HG02970 (cell line): ENCODE measurements at regions not wholly inside any gene's neighbourhood (a gene's known extent, or its start where the extent isn't known, plus 50 kb on each side); places are given as distances from the start of the nearest gene placed in this dataset.
"Not testable (repeated sequence)": the region's sequence is repeated elsewhere in the genome, so short reads cannot be mapped to it uniquely, and the experiment has no call there.

Experiments
- ATAC-seq: cut with Tn5 transposase; IDR thresholded peaks from one replicate; pipeline ENCODE4 v1.9.1; 2021; ENCODE audit warnings: mild to moderate bottlenecking, moderate library complexity, moderate number of reproducible peaks; ENCODE audit not compliant: unreplicated experiment, low FRiP score

DNA sequence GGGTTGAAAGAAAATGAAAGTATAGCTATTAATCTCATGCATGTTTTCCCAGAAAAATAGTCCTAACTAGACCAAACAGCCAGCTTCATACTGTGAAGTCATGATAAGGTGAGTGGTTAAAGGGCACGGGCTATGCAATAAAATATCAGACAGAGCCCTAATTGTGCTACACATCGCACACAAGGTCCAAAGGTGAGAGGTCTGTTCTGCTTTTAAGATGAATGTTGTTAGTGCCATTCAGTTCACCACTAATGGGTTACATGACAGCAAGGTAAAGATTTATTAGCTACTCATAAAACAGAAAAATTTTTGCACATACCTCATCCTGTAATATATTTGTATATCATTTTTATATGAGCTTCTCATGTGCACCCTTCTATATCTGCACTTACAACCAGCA, 105.0 kb upstream of the STK17B start:
- no peak for ATAC-seq

DNA sequence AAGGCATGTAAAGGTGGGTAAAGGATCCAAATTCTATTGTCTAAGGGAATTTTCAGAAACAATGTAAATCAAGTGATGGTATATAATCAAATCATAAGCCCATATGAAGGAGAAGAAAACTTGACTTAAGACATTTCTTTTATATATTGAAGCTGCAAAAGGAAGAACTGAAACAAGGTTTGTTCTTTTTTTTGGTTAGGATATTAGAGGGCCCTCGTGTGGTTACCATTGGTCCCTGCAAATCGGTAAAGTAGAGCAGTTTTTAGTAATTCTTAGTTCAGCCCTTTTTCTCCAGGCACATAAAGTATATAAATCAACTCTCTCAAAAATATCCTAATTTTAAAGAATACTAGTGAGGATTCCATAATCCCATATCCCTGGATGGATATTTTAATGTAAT, 105.6 kb upstream of the STK17B start:
- ATAC-seq = no peak

DNA sequence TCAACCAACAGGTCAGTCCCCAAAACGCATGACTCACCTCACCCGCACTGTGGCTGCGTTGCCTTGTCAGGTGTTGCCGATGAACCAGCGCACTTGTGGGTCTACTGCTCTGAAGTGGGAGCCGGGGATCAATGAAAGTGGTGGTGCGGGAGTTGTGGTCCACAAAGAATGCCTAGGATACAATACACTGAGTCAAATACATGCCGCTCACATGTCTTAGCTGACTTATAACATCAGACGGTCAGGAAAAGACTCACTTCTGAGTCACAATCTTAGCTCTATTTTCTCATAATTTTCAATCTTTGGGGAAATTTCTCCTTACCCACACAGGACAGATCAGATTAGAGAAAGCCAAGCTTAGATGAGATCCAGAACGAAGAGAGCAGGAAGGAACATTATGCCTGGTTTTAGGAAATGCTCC, 107.1 kb upstream of the STK17B start:
- ATAC-seq = no peak

DNA sequence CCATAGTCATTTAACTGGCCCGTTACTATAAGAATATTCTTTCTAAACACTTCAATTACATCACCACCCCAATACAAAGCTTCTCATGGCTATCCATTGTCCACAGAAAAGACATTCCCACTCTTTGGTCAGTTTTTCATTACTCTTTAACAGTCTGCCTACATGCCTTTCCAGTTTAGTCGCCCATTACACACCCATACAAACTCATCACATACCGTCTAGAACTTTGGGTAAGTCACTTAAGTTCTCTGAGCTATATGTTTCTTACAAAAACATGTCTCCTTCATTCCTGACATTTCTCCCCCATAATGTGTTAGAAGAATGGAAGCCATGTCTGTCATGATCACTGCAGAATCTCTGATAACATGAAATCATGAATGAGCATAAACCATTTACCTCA, 108.2 kb upstream of the STK17B start:
- no peak for ATAC-seq

DNA sequence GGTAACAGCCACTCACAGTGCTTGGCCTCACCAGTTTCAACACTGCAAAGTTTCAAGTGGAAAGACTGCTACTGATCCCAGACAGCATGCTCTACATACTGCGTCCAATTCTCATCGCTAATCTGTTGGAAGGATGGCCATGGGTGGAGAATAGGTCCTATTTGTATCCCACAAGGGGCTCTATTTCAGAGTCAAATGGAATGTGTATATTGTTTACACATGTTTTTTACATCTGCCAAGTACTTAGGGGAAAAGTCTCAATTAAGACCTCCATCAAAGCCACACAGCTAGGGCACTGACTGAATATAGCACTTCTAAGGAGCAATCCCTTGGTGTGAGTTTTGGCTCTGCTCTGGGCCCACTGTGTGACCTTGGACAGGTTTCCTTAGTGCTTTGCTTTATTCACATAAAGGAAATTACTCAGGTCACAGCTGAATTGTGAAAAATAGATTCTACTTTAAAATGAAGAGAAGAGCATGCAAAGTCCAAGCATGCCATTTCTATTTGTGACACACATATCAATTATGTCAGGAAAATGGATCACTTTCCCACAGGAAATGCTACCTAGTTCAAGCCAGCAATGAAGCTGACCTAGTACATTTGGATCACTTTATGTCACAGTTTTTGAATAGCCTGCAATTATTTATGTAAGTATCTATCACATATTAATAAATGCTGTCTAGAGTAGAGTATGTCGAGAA, 112.9 kb upstream of the STK17B start:
- no peak for ATAC-seq

DNA sequence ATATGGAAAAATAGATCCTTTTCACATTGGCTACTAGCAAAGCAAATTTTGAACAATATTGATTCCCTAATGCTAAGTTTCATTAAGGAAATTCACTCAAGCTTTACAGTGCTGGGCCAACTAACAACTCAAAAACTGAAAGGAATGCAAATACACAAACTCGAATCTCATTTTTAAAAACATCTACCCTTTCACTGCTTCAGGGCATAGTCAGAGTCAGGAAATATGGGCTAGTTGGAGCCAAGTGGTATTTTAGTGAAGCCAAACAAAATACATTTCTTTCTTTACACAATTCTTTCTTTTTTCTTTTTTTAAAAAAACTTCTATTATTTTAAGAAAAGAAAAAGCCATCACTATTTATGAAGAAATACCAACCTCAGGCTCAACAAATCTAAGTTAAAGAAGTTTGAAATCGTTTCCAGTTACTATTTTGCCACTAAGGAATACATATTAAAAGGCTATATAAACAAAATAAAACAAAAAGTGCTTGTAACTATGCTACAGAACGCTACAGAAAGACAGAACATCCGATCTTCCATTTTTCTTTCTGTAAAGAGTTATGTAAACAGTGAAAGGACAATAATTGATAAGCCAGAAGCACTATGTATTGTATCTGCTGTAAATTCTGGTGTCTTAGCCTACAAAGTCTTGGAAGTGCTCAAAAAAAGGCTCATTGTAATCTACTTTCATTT, 113.6 kb upstream of the STK17B start:
- ATAC-seq = no peak

DNA sequence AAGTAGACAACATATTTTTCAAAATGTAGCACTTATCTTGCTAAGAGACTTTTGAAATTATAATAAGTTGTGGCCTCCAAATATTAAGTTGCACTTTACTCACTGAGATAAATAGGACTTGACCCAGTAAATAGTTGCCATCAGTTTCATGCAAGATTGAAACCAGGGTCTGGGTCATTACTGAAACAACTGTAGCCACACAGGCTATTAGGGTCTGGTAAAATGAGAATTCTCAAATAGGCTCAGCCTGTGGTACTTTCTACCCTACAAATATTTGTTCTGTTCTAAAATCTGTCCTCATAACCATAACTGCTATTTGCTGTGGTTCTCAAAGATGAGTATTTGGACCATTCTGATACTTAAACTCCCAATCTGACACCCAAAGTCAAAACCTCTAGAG, 115.4 kb upstream of the STK17B start:
- ATAC-seq = no peak

DNA sequence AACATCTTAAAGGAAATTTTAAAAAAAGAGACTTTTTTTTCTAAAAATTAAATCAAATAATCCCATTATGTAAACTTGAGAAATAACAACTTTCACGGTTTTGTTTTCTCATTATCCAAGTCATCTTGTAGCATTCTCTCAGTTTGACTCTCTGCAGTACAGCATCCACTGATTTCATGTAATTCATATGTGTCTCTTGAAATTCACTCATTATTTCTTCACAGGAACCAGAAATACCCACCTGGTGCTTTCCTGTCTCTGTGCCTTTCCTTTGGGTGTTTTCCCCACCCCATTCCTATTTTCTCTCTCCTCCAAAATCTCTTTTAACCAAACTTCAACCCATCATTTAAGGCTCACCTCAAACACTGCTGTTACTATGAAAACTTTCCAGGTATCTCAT, 116.1 kb upstream of the STK17B start:
- ATAC-seq = no peak

DNA sequence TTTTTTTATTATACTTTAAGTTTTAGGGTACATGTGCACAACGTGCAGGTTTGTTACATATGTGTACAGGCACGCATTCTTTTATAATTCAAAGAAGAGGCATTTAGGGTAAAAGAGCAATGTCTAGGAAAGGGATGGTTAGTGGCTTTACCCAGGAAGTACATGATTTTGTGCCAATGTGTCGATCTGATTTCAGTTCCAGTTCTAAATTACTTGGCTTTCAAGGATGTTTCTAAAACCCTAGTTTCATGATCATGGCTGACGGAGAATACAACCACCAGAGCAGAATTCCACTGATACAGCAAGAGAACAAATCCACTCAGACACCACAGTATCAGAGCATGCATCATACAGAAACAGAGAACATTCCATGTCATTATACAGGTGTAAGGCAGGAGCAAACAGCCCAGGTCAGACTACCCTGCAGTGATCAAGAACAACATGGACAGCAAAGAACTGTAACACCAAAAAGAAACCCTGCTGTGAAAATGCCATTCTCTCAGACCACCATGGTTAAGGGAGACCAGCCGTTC, 116.7 kb upstream of the STK17B start:
- ATAC-seq = no peak

DNA sequence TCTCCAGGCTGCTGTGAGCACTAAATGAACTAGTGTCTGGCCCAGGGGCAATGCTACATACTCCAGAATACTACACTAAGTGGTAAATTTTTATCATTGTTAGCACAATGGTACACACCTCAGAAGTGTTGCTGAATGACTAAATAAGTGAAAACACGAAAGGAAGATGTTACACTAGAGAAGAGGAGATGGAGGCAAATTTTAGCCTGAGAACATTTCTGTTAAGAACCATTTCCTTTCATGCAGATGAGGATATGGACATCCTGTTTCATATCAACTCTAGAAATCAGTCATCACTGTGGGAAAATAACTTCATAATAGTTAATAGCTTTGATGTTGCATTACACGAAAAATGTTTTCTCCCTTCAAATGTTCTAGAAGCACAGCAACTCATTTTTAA, 117.6 kb upstream of the STK17B start:
- no peak for ATAC-seq

DNA sequence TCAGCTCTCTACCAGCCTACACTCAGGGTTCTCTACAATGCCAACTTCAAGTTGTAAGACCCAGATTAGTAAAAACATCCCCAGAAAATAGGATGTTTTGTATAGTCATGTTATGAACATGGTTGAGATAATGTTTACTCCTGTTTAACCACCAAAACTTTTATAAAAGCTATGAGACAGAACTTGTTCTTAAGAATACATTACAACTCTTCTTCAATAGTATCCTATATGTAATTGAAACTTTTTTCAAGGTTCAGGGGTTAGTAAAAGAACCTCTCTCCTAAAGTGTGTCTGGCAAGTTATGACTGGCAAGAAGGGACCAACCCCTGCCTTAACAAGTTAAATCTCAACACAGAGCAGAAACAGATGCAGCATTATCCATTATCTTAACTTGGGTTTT, 118.8 kb upstream of the STK17B start:
- no peak for ATAC-seq

DNA sequence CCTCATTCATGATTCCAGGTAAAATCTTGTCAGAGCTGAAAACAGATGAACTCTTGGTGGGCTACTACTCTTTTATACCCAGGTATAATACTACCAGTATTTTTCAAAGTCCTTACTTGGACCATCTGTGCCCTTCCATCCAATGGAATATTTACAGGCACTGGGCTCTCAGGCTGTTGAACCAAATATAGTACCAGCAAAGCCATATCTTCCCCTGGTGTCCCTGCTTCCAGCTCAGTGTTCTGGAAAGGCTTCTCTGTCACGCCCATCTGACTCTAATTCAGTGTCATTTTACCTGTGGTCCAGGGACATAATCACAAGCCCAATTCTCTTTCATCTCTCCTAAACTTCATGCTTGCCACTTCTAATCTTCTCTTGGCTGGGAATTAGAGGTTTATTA, 119.2 kb upstream of the STK17B start:
- no peak for ATAC-seq

DNA sequence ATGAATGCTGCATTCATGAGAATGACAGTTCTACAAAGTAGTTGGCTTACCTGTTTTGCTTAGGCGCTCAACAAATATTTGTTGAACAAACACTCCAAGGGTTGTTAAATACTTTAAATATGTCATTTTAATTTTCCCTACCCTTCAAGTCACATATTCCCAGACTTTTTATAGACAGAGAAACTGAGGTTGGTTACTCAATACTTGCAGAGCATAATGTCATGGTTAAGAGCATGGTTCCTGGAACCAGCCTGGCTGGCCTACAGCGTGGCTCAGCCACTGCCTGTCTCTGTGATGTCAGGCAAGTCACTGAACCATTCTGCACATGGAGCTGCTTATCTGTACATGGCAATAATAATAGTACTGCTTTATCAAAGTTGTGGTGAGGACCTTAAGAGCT, 120.0 kb upstream of the STK17B start:
- no peak for ATAC-seq

DNA sequence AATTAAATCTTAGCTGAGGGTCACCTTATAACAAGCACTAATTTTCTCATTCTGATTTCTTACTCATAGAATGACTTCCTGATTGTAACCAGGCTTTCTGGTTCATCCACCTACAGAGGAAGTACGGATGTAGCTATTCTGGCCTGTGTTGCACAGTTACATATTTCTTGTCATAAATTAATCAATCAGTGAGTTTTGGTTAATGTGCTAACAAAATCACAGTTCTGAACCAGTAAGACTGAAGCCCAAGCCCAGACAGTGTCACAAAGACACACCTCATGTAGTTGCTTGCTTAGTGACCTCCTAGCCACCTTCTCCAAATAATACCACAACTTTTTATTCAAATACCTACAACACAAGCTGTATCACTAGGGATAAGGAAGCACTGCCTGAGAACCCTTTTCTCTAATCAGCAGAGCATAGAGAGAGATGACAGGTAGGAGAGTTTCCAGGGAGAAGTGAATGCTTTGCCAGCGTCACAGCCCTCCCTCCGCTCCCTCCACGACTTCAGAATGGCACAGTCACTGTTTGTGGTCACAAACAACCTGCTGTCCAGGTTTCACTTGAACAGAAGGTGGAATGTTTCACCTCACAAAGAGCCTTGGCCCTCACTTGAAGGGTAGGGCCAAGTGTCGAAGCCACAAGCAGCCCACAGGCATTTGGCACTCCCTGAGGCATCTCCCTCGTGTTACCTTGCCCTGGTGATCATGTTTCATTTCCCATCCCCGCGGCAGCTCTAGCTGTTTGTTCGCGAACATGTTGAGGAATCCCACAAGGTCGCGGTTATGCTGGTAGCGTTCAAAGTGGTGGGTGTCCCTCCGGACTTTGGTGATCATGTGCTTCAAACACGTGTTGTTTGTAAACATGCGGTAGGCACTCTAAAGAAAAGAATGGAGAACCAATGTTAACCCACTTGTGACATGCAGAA, 120.8 kb upstream of the STK17B start:
- no peak for ATAC-seq

DNA sequence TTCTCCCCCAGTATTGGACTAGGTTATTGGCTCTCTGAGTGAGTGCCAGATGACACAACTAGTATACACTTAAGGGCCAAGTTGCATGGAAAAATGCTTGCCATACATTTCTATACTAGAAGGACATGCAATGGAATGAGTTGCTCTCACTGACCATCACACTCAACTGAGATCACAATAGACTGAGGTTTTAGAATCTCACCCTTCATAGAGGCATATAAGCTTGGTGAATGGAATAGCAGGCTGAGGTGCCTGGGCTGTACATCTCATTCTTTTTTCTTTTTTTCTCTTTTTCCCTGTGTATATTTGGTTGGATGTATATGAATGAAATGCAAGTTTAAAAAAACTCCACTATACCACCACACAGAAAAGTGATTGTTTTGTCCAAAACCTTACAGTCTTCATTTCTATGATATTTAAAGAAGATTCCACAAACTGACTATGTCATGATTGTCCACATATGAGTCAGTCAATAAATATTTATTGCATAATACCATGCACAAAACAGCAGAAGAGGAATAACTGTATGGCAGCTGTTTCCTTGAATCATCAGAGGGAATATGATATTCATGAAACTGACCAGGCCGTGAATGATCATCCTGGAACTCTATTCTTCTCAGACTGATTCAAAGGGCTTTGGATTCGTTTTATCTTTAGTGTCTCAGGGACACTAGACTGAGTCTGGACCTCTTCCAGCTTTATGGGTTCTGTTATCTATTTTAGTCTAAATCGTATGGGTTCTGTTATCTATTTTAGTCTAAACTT, 122.6 kb upstream of the STK17B start:
- ATAC-seq = no peak

DNA sequence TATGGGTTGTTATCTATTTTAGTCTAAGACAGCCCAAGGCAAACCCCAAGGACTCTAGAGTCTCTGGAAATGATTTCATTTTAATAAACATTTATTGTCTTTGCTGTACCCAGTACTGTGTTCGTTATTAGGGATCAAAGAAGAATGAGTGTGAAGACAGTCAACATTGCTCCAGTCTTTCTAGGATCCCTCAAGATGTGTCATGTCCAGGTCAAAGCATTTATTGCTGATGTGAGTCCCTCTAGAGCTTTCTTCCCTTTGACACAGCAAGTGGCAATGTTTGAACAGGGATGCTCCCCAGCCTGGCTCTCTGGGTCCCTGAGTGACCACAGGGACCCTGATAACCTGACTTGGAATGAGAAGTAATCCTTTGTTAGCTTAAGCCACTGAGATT, 123.1 kb upstream of the STK17B start:
- no peak for ATAC-seq

DNA sequence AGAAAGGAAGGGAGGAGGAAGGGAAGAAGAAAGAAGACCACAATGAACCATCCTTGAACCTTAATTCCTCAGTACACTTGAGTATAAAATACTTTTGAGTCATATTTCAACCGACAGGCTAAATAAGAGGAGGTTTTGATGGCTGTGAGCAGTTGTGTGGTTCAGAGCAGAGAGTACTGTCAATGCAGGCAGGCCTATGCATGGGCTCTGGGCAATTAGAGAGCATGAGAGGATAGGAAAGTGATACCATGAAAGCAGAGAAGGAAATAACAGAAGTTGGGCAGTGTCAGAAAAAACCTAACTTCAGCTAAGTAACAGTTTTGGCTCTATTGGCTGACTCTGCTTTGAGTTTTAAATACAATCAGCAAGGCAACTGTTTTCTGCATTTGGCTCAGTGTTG, 123.6 kb upstream of the STK17B start:
- ATAC-seq = no peak

DNA sequence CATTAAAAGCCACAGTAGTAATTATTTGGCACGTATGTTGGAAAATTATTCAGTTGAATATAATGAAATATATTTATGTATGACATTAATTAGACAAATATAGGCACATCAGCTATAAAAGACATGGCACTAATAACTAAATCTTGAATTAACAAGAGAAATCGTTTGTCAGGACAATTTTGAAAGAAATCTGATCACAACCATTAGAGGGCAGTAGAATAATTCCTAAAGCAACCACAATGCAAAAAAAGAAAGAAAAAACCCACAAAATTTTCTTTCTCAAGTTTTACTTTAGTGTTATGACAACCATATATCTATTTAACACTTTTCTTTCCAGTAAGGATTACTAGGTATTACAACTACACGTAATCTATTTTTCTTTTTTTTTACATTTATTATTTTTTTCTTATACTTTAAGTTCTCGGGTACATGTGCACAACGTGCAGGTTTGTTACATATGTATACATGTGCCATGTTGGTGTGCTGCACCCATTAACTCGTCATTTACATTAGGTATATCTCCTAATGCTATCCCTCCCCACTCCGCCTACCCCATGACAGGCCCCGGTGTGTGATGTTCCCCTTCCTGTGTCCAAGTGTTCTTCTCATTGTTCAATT, 126.8 kb upstream of the STK17B start:
- not testable (repeated sequence) for ATAC-seq

DNA sequence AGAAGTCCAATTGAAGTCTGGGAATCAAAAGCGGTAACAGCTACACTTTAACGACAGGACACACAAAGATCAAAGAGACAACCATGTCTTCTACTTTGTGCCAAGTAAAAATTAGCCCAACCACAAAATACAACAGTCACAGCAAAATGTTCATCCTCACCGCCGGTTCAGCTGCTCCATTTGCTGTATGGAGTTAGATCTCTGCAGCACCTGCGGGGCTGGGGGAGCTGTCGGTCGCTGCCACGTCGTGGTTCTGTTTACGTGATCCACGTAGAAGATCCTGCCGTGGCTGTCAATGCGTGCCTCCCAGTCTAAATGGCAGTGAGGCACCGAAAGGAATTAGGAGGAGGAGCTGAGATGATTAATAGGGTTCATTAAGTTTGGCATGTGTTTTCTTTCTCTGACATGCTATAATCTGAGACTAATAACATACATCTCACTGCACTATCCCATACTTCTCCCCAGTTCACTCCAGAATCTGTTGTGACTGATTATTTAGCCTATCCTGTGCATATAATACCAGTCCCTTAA, 136.5 kb upstream of the STK17B start:
- no peak for ATAC-seq

DNA sequence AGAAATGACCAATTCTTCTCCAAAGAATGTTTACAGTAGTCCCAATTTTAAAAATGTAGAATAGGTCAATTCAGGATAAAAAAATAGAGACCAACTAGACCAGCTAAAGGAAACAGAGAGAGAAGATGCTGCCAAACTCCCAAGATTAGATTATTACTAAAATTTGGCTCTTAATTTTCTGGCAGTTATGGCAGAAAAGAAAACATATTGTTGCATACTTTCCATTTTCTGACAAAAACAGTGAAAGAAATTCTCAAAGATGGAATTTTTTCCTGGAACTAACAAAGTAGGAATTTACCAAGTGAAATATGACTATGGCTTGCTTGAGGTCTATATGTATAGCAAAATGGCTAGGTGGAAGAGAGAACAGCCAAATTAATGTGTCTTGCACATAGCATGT, 138.3 kb upstream of the STK17B start:
- ATAC-seq = no peak
